HepG2 (cell line): ENCODE measurements at regions not wholly inside any gene's neighbourhood (a gene's known extent, or its start where the extent isn't known, plus 50 kb on each side); places are given as distances from the start of the nearest gene placed in this dataset.

Experiments used
- ATAC-seq: fragments of 200-7000 bp; cut with Tn5 transposase; 3 replicates; pipeline ENCODE4 v1.9.1; 2020; ENCODE audit warnings: mild to moderate bottlenecking, moderate library complexity
- BruUV-seq: library from RNA; stranded (reverse); fragments of 400-500 nt; replicated peaks from 2 replicates; lab custom pipeline; 2021; lab: Mats Ljungman, UMichigan
- CTCF ChIA-PET: fragments of 300-600 bp; formaldehyde crosslinking; extraction: SDS; loops from one replicate; lab custom pipeline; 2021; ENCODE audit warnings: low total read pairs, inconsistent platforms, low intra/inter-chr PET ratio; lab: Yijun Ruan, JAX
- POLR2A ChIA-PET: fragments of 350-600 bp; sonication (Branson Sonifier 250); formaldehyde crosslinking; loops from one replicate; lab custom pipeline; 2020; ENCODE audit warnings: antibody characterized with exemption, inconsistent platforms; lab: Yijun Ruan, JAX
- DNase-seq: peaks from one replicate; pipeline ENCODE4 v3.0.0-alpha.2; 2015; ENCODE audit warnings: low spot score
- FAIRE-seq: peaks from 3 replicates; lab custom pipeline; 2011; peaks lifted over from hg19 to GRCh38; lab: Jason Lieb, UNC
- H2AFZ ChIP-seq: one replicate; pipeline ENCODE4 v1.6.1; 2011; ENCODE audit warnings: low read length, inconsistent platforms
- H3K27ac ChIP-seq: fragments of 300-600 bp; 3 replicates; pipeline ENCODE4 v1.8.0; 2011; ENCODE audit warnings: mixed run types, mild to moderate bottlenecking, mixed read lengths, low read length, inconsistent platforms; ENCODE audit not compliant: insufficient read depth; ENCODE audit errors: extremely low read length
- H3K27me3 ChIP-seq, 2 experiments: fragments of 200-600 bp in 1 of 2; 2 replicates in 1 of 2; 3 replicates in 1 of 2; pipeline versions ENCODE4 v1.6.0 to v1.8.0; 2011; ENCODE audit warnings: low read length in 2 of 2, mild to moderate bottlenecking in 2 of 2, moderate library complexity in 2 of 2, inconsistent platforms in 1 of 2; ENCODE audit not compliant: insufficient read depth in 2 of 2, control insufficient read depth in 1 of 2
- H3K36me3 ChIP-seq, 2 experiments: fragments of 200-600 bp in 1 of 2; replicated peaks in 1 of 2; 2 replicates in 1 of 2; 3 replicates in 1 of 2; pipeline versions ENCODE4 v1.5.1 to v1.8.0; 2011; ENCODE audit warnings: low read length in 2 of 2, inconsistent platforms in 1 of 2; ENCODE audit not compliant: insufficient read depth in 2 of 2, control insufficient read depth in 1 of 2
- H3K4me1 ChIP-seq: 2 replicates; pipeline ENCODE4 v1.5.1; 2012; ENCODE audit warnings: low read length, inconsistent platforms; ENCODE audit not compliant: insufficient read depth
- H3K4me2 ChIP-seq: 2 replicates; pipeline ENCODE4 v1.6.0; 2011; ENCODE audit warnings: low read depth, low read length, inconsistent platforms
- H3K4me3 ChIP-seq, 3 experiments: fragments of 200-600 bp in 1 of 3; sonication (generic), shearing (Covaris generic) in 1 of 3; replicated peaks in 1 of 3; 2 replicates each; pipeline ENCODE4 v1.5.1; 2011 to 2016; ENCODE audit warnings: low read length in 3 of 3, inconsistent platforms in 2 of 3, low read depth in 2 of 3, mild to moderate bottlenecking in 2 of 3, control low read depth in 1 of 3, mixed read lengths in 1 of 3; ENCODE audit not compliant: insufficient read depth in 1 of 3
- H3K79me2 ChIP-seq: one replicate; pipeline ENCODE4 v1.6.1; 2011; ENCODE audit warnings: low read length, inconsistent platforms; ENCODE audit not compliant: insufficient read depth
- H3K9ac ChIP-seq: 2 replicates; pipeline ENCODE4 v1.6.0; 2011; ENCODE audit warnings: mild to moderate bottlenecking, low read depth, low read length, inconsistent platforms; ENCODE audit not compliant: insufficient read depth
- H3K9me3 ChIP-seq: 2 replicates; pipeline ENCODE4 v1.5.1; 2012; ENCODE audit warnings: mild to moderate bottlenecking, low read length
- H4K20me1 ChIP-seq: 2 replicates; pipeline ENCODE4 v1.6.0; 2011; ENCODE audit warnings: inconsistent platforms, mild to moderate bottlenecking, low read length, moderate library complexity; ENCODE audit not compliant: insufficient read depth
- CEBPB ChIP-seq: IDR thresholded peaks from 2 replicates; pipeline ENCODE4 v1.6.1; 2011; ENCODE audit warnings: low read depth, low read length, improper control_type of control experiment, borderline replicate concordance
- ZNF136 ChIP-seq: sonication (generic); formaldehyde crosslinking; IDR thresholded peaks from 2 replicates; pipeline ENCODE4 v1.8.1; 2022; ENCODE audit warnings: low read depth, mild to moderate bottlenecking, moderate library complexity, missing genetic modification reagents
- ZSCAN29 ChIP-seq: sonication (generic); formaldehyde crosslinking; conservative IDR thresholded peaks from 2 replicates; pipeline ENCODE4 v1.4.0; 2020; ENCODE audit warnings: mild to moderate bottlenecking, missing genetic modification reagents
- WGBS: methylation state at CpG from one replicate; pipeline ENCODE4 v1.1.6; 2017; ENCODE audit warnings: low lambda C conversion rate; 5-methylcytosine and 5-hydroxymethylcytosine counted together
- in situ Hi-C: cut with HindIII; loops from 2 replicates; pipeline ENCODE4 v1.10.0; 2017; ENCODE audit warnings: low pct_unique_long_range_greater_than_20kb; ENCODE audit not compliant: extremely low pct_ligation_motif_present
- intact Hi-C: fragments of 100-400 bp; cut with micrococcal nuclease; formaldehyde crosslinking; loops from one replicate; pipeline ENCODE4 v1.10.0; 2022; ENCODE audit not compliant: unreplicated experiment

- no peak overlapping the region for H3K4me3 ChIP-seq
- H3K9me3 ChIP-seq = no peaks in the 10 kb centered on the region
- FAIRE-seq (no peak), ATAC-seq (no peak), DNase-seq (no peak)
- H2AFZ ChIP-seq = no peak overlapping the region
- intact Hi-C loops (no loop called here), in situ Hi-C loops (no loop called here)
- H3K4me2 ChIP-seq = no peak overlapping the region
- WGBS = 23% methylated on average over 3 of the region's 3 CpGs
- no peaks in the 10 kb centered on the region for H3K36me3 ChIP-seq
- no peaks in the 10 kb centered on the region for H3K4me1 ChIP-seq
- no peaks in the 10 kb centered on the region for H3K27me3 ChIP-seq
- H4K20me1 ChIP-seq = no peaks in the 10 kb centered on the region
- ChIA-PET POLR2A (no interaction called here), CTCF (no interaction called here)
- no peak overlapping the region for H3K27ac ChIP-seq
- TF ChIP-seq CEBPB (peak; percentile 68; the same call in 1 of the 2 replicates), ZSCAN29 (CRISPR knock-in tag) (no peak)
- no peaks in the 10 kb centered on the region for H3K79me2 ChIP-seq
- no TSS peak for BruUV-seq
- no peak overlapping the region for H3K9ac ChIP-seq
Measured at GRCh38 chr3:148318240-148318639, 379.5 kb upstream of the AGTR1 start.

GRCh38 chr3:148319161-148319915 lies 378.4 kb upstream of the AGTR1 start:
- DNase-seq (no peak), FAIRE-seq (no peak), ATAC-seq (no peak)
- H3K79me2 ChIP-seq = no peaks in the 10 kb centered on the region
- in situ Hi-C loops = no loop called here
- BruUV-seq = no TSS peak
- no peak overlapping the region for H2AFZ ChIP-seq
- H3K27ac ChIP-seq = no peak overlapping the region
- no peak for TF ChIP-seq ZNF136 (CRISPR knock-in tag)
- H3K36me3 ChIP-seq = no peaks in the 10 kb centered on the region
- CTCF ChIA-PET = no interaction called here
- H3K4me1 ChIP-seq = no peaks in the 10 kb centered on the region
- H3K9me3 ChIP-seq = no peaks in the 10 kb centered on the region
- intact Hi-C loops = no loop called here
- no peak overlapping the region for H3K4me2 ChIP-seq
- H3K9ac ChIP-seq = no peak overlapping the region
- no peaks in the 10 kb centered on the region for H4K20me1 ChIP-seq
- no peaks in the 10 kb centered on the region for H3K27me3 ChIP-seq
- H3K4me3 ChIP-seq = no peak overlapping the region
- 8% methylated on average over 7 of the region's 7 CpGs for WGBS
- POLR2A ChIA-PET = no interaction called here
